ENCODE measurements at regions not wholly inside any gene's neighbourhood (a gene's known extent, or its start where the extent isn't known, plus 50 kb on each side); places are given as distances from the start of the nearest gene placed in this dataset.

GRCh38 chr13:33997574-33997973 lies 179.6 kb downstream of the RFC3 start:
- TF ChIP-seq POLR2A (IDR thresholded peaks at IDR 0.05; ENCODE audit: low read length): no peak
- TF ChIP-seq GATA1 (IDR thresholded peaks at IDR 0.05; ENCODE audit: low read depth, low read length): no peak

Measured in erythroblast (primary cell).